PC-9 (cell line): ENCODE measurements at regions not wholly inside any gene's neighbourhood (a gene's known extent, or its start where the extent isn't known, plus 50 kb on each side); places are given as distances from the start of the nearest gene placed in this dataset.

Experiments used
- EZH2 ChIP-seq: fragments of 200-600 bp; sonication (generic); IDR thresholded peaks from 2 replicates; pipeline ENCODE4 v1.8.0; 2017; ENCODE audit warnings: antibody characterized with exemption, low read depth
- TF ChIP-seq, protein P1 (sequence below): fragments of 200-600 bp; sonication (generic); conservative IDR thresholded peaks from 2 replicates; pipeline ENCODE4 v1.6.1; 2017; ENCODE audit warnings: mixed run types, antibody characterized with exemption, mild to moderate bottlenecking, moderate library complexity

DNA sequence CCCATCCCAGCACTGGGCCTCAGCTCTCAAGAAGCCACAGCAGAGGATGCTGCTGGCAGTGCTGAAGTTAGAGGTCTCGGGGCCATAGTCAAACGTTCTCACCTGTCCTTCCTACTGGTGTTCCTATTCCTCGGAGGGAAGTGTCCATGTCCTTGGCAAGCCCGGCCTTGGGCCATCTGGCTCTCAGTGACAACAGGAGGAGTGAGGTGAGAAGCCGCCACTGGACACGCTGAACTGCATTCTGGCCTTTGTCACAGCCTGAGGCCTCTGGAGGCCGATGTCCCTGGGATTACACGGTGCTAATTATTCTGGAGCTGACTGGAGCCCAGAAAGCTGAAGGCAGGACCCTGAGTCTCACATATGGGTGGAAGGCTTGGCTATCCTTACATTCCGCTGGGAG, 92.5 kb downstream of the OLFM1 start:
- TF ChIP-seq, protein P1, sequence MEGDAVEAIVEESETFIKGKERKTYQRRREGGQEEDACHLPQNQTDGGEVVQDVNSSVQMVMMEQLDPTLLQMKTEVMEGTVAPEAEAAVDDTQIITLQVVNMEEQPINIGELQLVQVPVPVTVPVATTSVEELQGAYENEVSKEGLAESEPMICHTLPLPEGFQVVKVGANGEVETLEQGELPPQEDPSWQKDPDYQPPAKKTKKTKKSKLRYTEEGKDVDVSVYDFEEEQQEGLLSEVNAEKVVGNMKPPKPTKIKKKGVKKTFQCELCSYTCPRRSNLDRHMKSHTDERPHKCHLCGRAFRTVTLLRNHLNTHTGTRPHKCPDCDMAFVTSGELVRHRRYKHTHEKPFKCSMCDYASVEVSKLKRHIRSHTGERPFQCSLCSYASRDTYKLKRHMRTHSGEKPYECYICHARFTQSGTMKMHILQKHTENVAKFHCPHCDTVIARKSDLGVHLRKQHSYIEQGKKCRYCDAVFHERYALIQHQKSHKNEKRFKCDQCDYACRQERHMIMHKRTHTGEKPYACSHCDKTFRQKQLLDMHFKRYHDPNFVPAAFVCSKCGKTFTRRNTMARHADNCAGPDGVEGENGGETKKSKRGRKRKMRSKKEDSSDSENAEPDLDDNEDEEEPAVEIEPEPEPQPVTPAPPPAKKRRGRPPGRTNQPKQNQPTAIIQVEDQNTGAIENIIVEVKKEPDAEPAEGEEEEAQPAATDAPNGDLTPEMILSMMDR = no peak
- no peak for TF ChIP-seq EZH2
